HepG2 (cell line): ENCODE measurements at regions not wholly inside any gene's neighbourhood (a gene's known extent, or its start where the extent isn't known, plus 50 kb on each side); places are given as distances from the start of the nearest gene placed in this dataset.
"Not testable (repeated sequence)": the region's sequence is repeated elsewhere in the genome, so short reads cannot be mapped to it uniquely, and the experiment has no call there.

Experiments
- ATAC-seq: fragments of 200-7000 bp; cut with Tn5 transposase; 3 replicates; pipeline ENCODE4 v1.9.1; 2020; ENCODE audit warnings: mild to moderate bottlenecking, moderate library complexity
- BruUV-seq: library from RNA; stranded (reverse); fragments of 400-500 nt; replicated peaks from 2 replicates; lab custom pipeline; 2021; lab: Mats Ljungman, UMichigan
- CTCF ChIA-PET: fragments of 300-600 bp; formaldehyde crosslinking; extraction: SDS; loops from one replicate; lab custom pipeline; 2021; ENCODE audit warnings: low total read pairs, inconsistent platforms, low intra/inter-chr PET ratio; lab: Yijun Ruan, JAX
- POLR2A ChIA-PET: fragments of 350-600 bp; sonication (Branson Sonifier 250); formaldehyde crosslinking; loops from one replicate; lab custom pipeline; 2020; ENCODE audit warnings: antibody characterized with exemption, inconsistent platforms; lab: Yijun Ruan, JAX
- DNase-seq: peaks from one replicate; pipeline ENCODE4 v3.0.0-alpha.2; 2015; ENCODE audit warnings: low spot score
- FAIRE-seq: peaks from 3 replicates; lab custom pipeline; 2011; peaks lifted over from hg19 to GRCh38; lab: Jason Lieb, UNC
- H2AFZ ChIP-seq: one replicate; pipeline ENCODE4 v1.6.1; 2011; ENCODE audit warnings: low read length, inconsistent platforms
- H3K27ac ChIP-seq: fragments of 300-600 bp; 3 replicates; pipeline ENCODE4 v1.8.0; 2011; ENCODE audit warnings: mixed run types, mild to moderate bottlenecking, mixed read lengths, low read length, inconsistent platforms; ENCODE audit not compliant: insufficient read depth; ENCODE audit errors: extremely low read length
- H3K27me3 ChIP-seq, 2 experiments: fragments of 200-600 bp in 1 of 2; 2 replicates in 1 of 2; 3 replicates in 1 of 2; pipeline versions ENCODE4 v1.6.0 to v1.8.0; 2011; ENCODE audit warnings: low read length in 2 of 2, mild to moderate bottlenecking in 2 of 2, moderate library complexity in 2 of 2, inconsistent platforms in 1 of 2; ENCODE audit not compliant: insufficient read depth in 2 of 2, control insufficient read depth in 1 of 2
- H3K36me3 ChIP-seq, 2 experiments: fragments of 200-600 bp in 1 of 2; replicated peaks in 1 of 2; 2 replicates in 1 of 2; 3 replicates in 1 of 2; pipeline versions ENCODE4 v1.5.1 to v1.8.0; 2011; ENCODE audit warnings: low read length in 2 of 2, inconsistent platforms in 1 of 2; ENCODE audit not compliant: insufficient read depth in 2 of 2, control insufficient read depth in 1 of 2
- H3K4me1 ChIP-seq: 2 replicates; pipeline ENCODE4 v1.5.1; 2012; ENCODE audit warnings: low read length, inconsistent platforms; ENCODE audit not compliant: insufficient read depth
- H3K4me2 ChIP-seq: 2 replicates; pipeline ENCODE4 v1.6.0; 2011; ENCODE audit warnings: low read depth, low read length, inconsistent platforms
- H3K4me3 ChIP-seq, 3 experiments: fragments of 200-600 bp in 1 of 3; sonication (generic), shearing (Covaris generic) in 1 of 3; replicated peaks in 1 of 3; 2 replicates each; pipeline ENCODE4 v1.5.1; 2011 to 2016; ENCODE audit warnings: low read length in 3 of 3, inconsistent platforms in 2 of 3, low read depth in 2 of 3, mild to moderate bottlenecking in 2 of 3, control low read depth in 1 of 3, mixed read lengths in 1 of 3; ENCODE audit not compliant: insufficient read depth in 1 of 3
- H3K79me2 ChIP-seq: one replicate; pipeline ENCODE4 v1.6.1; 2011; ENCODE audit warnings: low read length, inconsistent platforms; ENCODE audit not compliant: insufficient read depth
- H3K9ac ChIP-seq: 2 replicates; pipeline ENCODE4 v1.6.0; 2011; ENCODE audit warnings: mild to moderate bottlenecking, low read depth, low read length, inconsistent platforms; ENCODE audit not compliant: insufficient read depth
- H3K9me3 ChIP-seq: 2 replicates; pipeline ENCODE4 v1.5.1; 2012; ENCODE audit warnings: mild to moderate bottlenecking, low read length
- H4K20me1 ChIP-seq: 2 replicates; pipeline ENCODE4 v1.6.0; 2011; ENCODE audit warnings: inconsistent platforms, mild to moderate bottlenecking, low read length, moderate library complexity; ENCODE audit not compliant: insufficient read depth
- whole genome bisulfite sequencing: methylation state at CpG from one replicate; pipeline ENCODE4 v1.1.6; 2017; ENCODE audit warnings: low lambda C conversion rate; 5-methylcytosine and 5-hydroxymethylcytosine counted together
- in situ Hi-C: cut with HindIII; loops from 2 replicates; pipeline ENCODE4 v1.10.0; 2017; ENCODE audit warnings: low pct_unique_long_range_greater_than_20kb; ENCODE audit not compliant: extremely low pct_ligation_motif_present
- intact Hi-C: fragments of 100-400 bp; cut with micrococcal nuclease; formaldehyde crosslinking; loops from one replicate; pipeline ENCODE4 v1.10.0; 2022; ENCODE audit not compliant: unreplicated experiment

DNA sequence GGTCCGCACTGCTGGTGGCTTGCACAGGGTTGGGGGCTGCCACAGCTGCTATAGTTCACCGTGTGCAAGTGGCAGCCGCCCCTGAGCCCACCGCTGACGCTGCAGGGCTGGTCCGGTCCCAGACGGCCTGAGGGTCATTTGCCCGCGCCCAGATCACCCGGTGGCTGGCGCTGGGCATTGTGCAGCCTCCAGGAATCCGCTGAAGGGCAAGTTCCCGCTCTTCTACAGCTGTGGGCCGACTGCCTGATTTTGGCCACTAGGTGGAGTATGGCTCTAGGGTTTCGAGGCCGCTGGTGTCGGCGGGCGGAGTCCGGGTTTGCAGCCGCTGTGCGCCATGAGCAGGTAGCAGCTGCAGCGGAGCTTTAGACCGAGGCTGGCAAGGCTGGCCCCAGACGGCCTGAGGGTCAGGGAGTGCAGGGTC, 581.8 kb downstream of the TUBA3C start:
- H3K4me1 ChIP-seq, H3K79me2 ChIP-seq, BruUV-seq, H2AFZ ChIP-seq, H3K9ac ChIP-seq, DNase-seq, H3K4me2 ChIP-seq, H3K27ac ChIP-seq, H4K20me1 ChIP-seq, CTCF ChIA-PET, H3K36me3 ChIP-seq, in situ Hi-C loops, POLR2A ChIA-PET, intact Hi-C loops, H3K27me3 ChIP-seq, H3K4me3 ChIP-seq, ATAC-seq, FAIRE-seq: not testable (repeated sequence)
- H3K9me3 ChIP-seq, result peaks cover 13% of the 10 kb centered on the region
- WGBS, result no CpG with 5 or more reads among the region's 25 CpGs

GRCh38 chr13:18598543-18598942, 583.1 kb downstream of the TUBA3C start:
- DNase-seq, H3K36me3 ChIP-seq, H3K4me3 ChIP-seq, in situ Hi-C loops, BruUV-seq, H3K79me2 ChIP-seq, FAIRE-seq, intact Hi-C loops, H3K27ac ChIP-seq, H2AFZ ChIP-seq, H3K4me2 ChIP-seq, H3K4me1 ChIP-seq, CTCF ChIA-PET, H3K9ac ChIP-seq, H4K20me1 ChIP-seq, ATAC-seq, POLR2A ChIA-PET, H3K27me3 ChIP-seq: not testable (repeated sequence)
- 51% methylated on average over 8 of the region's 24 CpGs for WGBS
- peaks cover 19% of the 10 kb centered on the region for H3K9me3 ChIP-seq

- intact Hi-C loops, CTCF ChIA-PET, POLR2A ChIA-PET, in situ Hi-C loops, H3K4me2 ChIP-seq, H3K27me3 ChIP-seq, H2AFZ ChIP-seq, H3K27ac ChIP-seq, H3K4me3 ChIP-seq, DNase-seq, H3K4me1 ChIP-seq, FAIRE-seq, BruUV-seq, H3K79me2 ChIP-seq, H4K20me1 ChIP-seq, ATAC-seq, H3K9ac ChIP-seq, H3K36me3 ChIP-seq: not testable (repeated sequence)
- peaks cover 15% of the 10 kb centered on the region for H3K9me3 ChIP-seq
- 67% methylated on average over 1 of the region's 14 CpGs for WGBS
Observed at GRCh38 chr13:18597940-18598339, 583.7 kb downstream of the TUBA3C start.

DNA sequence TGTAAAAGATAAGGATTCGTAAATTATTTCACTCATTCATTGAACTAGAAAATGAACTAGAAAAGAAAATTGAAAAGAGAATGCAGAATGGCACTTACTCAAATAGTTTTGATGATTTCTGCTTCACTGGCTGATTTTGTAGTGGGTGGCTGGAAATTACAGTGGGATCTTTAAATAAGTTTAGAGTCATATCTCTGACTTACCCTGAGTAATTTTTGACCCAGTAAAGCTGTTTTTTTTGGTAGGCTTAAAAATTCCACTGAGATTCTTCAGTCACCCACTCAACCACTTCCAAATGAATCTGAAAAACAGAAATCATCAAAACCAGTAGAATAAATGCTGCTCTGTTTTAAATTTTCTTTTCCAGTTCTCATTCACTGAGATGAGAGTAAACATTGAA, 604.5 kb downstream of the TUBA3C start:
- H3K4me2 ChIP-seq, H4K20me1 ChIP-seq, ATAC-seq, intact Hi-C loops, CTCF ChIA-PET, H3K36me3 ChIP-seq, FAIRE-seq, H3K9me3 ChIP-seq, H3K4me3 ChIP-seq, H2AFZ ChIP-seq, H3K27me3 ChIP-seq, POLR2A ChIA-PET, BruUV-seq, H3K4me1 ChIP-seq, H3K79me2 ChIP-seq, in situ Hi-C loops, H3K27ac ChIP-seq, H3K9ac ChIP-seq, DNase-seq: not testable (repeated sequence)
- WGBS, result no CpG with 5 or more reads among the region's 1 CpG
